Activated CD4-positive, alpha-beta memory T cell treated with anti-CD3 and anti-CD28 coated beads, Interleukin-2, amount 10 ng/mL, durations not matched to agents 7 days and 5 days (primary cell): ENCODE measurements at regions not wholly inside any gene's neighbourhood (a gene's known extent, or its start where the extent isn't known, plus 50 kb on each side); places are given as distances from the start of the nearest gene placed in this dataset.

Experiments used
- CTCF ChIA-PET: fragments of 350-600 bp; sonication (Branson Sonifier 250); formaldehyde crosslinking; loops from one replicate; lab custom pipeline; 2021; ENCODE audit warnings: antibody characterized with exemption, inconsistent platforms; lab: Charles Lee
- POLR2A ChIA-PET: fragments of 350-600 bp; sonication (Branson Sonifier 250); formaldehyde crosslinking; loops from one replicate; lab custom pipeline; 2021; ENCODE audit warnings: antibody characterized with exemption; lab: Charles Lee
- DNase-seq: peaks from one replicate; pipeline ENCODE4 v3.0.0-alpha.2; 2020
- H3K27ac Mint-ChIP-seq: one replicate; pipeline ENCODE4 v1.8.0; 2021; ENCODE audit warnings: mild to moderate bottlenecking, mixed read lengths
- H3K27me3 Mint-ChIP-seq: one replicate; pipeline ENCODE4 v1.8.0; 2021; ENCODE audit warnings: mixed read lengths
- H3K36me3 Mint-ChIP-seq: one replicate; pipeline ENCODE4 v1.8.0; 2021; ENCODE audit warnings: low read depth, mixed read lengths
- H3K4me1 Mint-ChIP-seq: one replicate; pipeline ENCODE4 v1.8.0; 2021; ENCODE audit warnings: mixed read lengths
- H3K4me3 Mint-ChIP-seq: one replicate; pipeline ENCODE4 v1.8.0; 2021; ENCODE audit warnings: mild to moderate bottlenecking, mixed read lengths
- H3K9me3 Mint-ChIP-seq: one replicate; pipeline ENCODE4 v1.8.0; 2021; ENCODE audit warnings: mixed read lengths

DNA sequence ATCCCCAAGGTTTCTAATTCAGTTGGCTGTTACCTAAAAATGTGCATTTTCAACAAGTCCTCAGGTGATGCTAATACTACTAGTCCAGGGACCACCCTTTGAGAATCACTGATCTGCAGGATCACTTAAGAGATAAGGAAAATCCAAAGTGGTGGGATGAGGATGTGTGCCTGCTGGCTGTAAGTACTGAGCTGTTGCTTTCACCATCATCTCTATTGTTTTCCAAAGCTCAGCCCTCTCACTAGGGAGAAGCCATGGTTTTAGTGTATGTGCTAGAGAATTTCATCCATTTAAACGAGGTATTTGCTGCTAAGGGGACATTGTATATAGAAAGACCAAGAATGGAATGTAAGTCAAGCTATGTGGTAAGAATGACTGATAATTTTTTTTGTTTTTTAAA, 202.3 kb downstream of the KIF21A start:
- ChIA-PET POLR2A (no interaction called here), CTCF (interaction anchor here (1.1 kb wide), 1 partner anchor 12 kb away, joined by 3 read pairs; no protein-coding TSS in a partner anchor)
- Mint-ChIP-seq H3K36me3 (no peaks in the 10 kb centered on the region), H3K9me3 (no peaks in the 10 kb centered on the region), H3K27ac (no peak overlapping the region), H3K4me3 (no peak overlapping the region), H3K4me1 (no peaks in the 10 kb centered on the region), H3K27me3 (peaks cover 5% of the 10 kb centered on the region)
- no peak for DNase-seq

GRCh38 chr12:39239490-39240486, 203.1 kb downstream of the KIF21A start:
- CTCF ChIA-PET: interaction anchor here (1.1 kb wide), 1 partner anchor 12 kb away, joined by 3 read pairs; no protein-coding TSS in a partner anchor
- POLR2A ChIA-PET: no interaction called here
- H3K4me1 Mint-ChIP-seq: no peaks in the 10 kb centered on the region
- no peak overlapping the region for H3K27ac Mint-ChIP-seq
- H3K27me3 Mint-ChIP-seq: peaks cover 5% of the 10 kb centered on the region
- H3K4me3 Mint-ChIP-seq: no peak overlapping the region
- no peaks in the 10 kb centered on the region for H3K9me3 Mint-ChIP-seq
- no peak for DNase-seq
- H3K36me3 Mint-ChIP-seq: no peaks in the 10 kb centered on the region

DNA sequence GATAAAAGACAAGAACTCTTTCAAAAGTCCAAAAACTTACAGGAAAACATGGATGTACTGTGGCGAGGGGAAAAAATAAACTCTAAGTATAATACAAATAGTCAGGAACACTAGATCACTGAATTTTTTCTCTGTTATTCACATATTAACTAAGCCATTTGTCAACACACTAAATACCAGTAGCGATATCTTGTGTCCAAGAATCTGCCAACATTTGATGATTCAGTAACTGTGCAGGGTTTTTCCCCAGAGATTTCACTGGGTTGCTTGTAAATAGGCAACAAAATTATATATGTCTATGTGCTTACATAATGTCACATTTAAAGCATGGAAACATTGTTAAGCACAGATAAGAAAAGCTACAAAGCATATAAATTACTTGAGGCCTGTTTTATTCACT, 205.9 kb downstream of the KIF21A start:
- no peak for DNase-seq
- H3K4me1 Mint-ChIP-seq: no peaks in the 10 kb centered on the region
- peaks cover 4% of the 10 kb centered on the region for H3K27me3 Mint-ChIP-seq
- H3K36me3 Mint-ChIP-seq: no peaks in the 10 kb centered on the region
- ChIA-PET POLR2A (no interaction called here), CTCF (no interaction called here)
- no peaks in the 10 kb centered on the region for H3K9me3 Mint-ChIP-seq
- no peak overlapping the region for H3K4me3 Mint-ChIP-seq
- H3K27ac Mint-ChIP-seq: no peak overlapping the region

GRCh38 chr12:39235990-39236767, 206.7 kb downstream of the KIF21A start:
- CTCF ChIA-PET: no interaction called here
- no peak for DNase-seq
- no peaks in the 10 kb centered on the region for H3K4me1 Mint-ChIP-seq
- H3K27me3 Mint-ChIP-seq: no peaks in the 10 kb centered on the region
- H3K9me3 Mint-ChIP-seq: no peaks in the 10 kb centered on the region
- H3K36me3 Mint-ChIP-seq: no peaks in the 10 kb centered on the region
- H3K27ac Mint-ChIP-seq: no peak overlapping the region
- H3K4me3 Mint-ChIP-seq: no peak overlapping the region
- POLR2A ChIA-PET: no interaction called here

- ChIA-PET POLR2A (no interaction called here), CTCF (no interaction called here)
- Mint-ChIP-seq H3K27me3 (no peaks in the 10 kb centered on the region), H3K4me3 (no peak overlapping the region), H3K4me1 (no peaks in the 10 kb centered on the region), H3K9me3 (no peaks in the 10 kb centered on the region), H3K27ac (no peak overlapping the region), H3K36me3 (no peaks in the 10 kb centered on the region)
- no peak for DNase-seq
These were observed 212.8 kb downstream of the KIF21A start for GRCh38 chr12:39230086-39230485.

DNA sequence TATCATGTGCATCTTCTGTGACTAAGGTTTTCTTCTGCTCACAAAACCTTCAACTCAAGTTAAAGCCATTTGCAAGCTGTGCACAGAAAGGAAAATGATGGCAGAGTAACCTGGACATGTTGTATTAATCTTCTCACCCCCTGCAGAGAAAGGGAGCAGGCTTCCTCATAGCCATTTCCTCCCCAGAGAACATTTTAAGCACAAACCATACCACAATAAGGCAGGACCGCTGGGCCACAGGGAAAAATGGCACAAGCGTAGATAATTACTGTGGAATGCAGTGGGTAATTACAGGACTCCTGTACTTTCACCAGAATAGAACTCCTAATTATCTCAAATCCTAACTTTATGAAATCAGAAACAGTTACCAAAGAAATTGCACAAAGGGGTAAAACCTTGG, 215.7 kb downstream of the KIF21A start:
- Mint-ChIP-seq H3K27me3 (no peaks in the 10 kb centered on the region), H3K4me1 (no peaks in the 10 kb centered on the region), H3K9me3 (no peaks in the 10 kb centered on the region), H3K36me3 (no peaks in the 10 kb centered on the region), H3K4me3 (no peak overlapping the region), H3K27ac (no peak overlapping the region)
- no peak for DNase-seq
- ChIA-PET POLR2A (no interaction called here), CTCF (no interaction called here)

DNA sequence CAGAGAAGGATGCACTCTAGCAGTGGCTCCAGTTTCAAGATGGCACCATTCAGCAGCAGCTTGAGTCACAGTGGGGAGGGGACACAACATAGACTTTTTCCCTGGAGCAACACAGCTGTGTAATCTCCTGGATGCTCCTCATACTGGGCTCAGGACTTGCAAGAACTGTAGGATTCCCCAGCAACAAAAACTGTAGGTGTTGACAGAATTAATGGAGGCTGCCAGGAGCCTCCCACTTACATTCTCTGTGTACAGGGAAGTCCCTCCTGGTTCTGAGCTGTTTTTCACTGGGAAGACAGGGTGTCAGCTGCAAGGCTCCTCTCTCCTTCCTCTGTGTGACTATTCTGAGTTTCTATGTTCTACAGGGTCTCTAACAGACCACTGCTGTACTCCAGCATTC, 217.9 kb downstream of the KIF21A start:
- H3K9me3 Mint-ChIP-seq: no peaks in the 10 kb centered on the region
- CTCF ChIA-PET: interaction anchor here (0.6 kb wide), 1 partner anchor 408 kb away, joined by 3 read pairs; no protein-coding TSS in a partner anchor
- DNase-seq: no peak
- no peaks in the 10 kb centered on the region for H3K4me1 Mint-ChIP-seq
- H3K27me3 Mint-ChIP-seq: no peaks in the 10 kb centered on the region
- no peaks in the 10 kb centered on the region for H3K36me3 Mint-ChIP-seq
- no peak overlapping the region for H3K27ac Mint-ChIP-seq
- H3K4me3 Mint-ChIP-seq: no peak overlapping the region
- POLR2A ChIA-PET: no interaction called here

GRCh38 chr12:39205969-39206368, 237.0 kb downstream of the KIF21A start:
- no peak for DNase-seq
- H3K36me3 Mint-ChIP-seq: no peaks in the 10 kb centered on the region
- H3K27ac Mint-ChIP-seq: no peak overlapping the region
- H3K27me3 Mint-ChIP-seq: no peaks in the 10 kb centered on the region
- H3K4me3 Mint-ChIP-seq: no peak overlapping the region
- peaks cover 9% of the 10 kb centered on the region for H3K9me3 Mint-ChIP-seq
- POLR2A ChIA-PET: no interaction called here
- no peaks in the 10 kb centered on the region for H3K4me1 Mint-ChIP-seq
- CTCF ChIA-PET: no interaction called here

- ChIA-PET POLR2A (no interaction called here), CTCF (no interaction called here)
- Mint-ChIP-seq H3K4me1 (no peaks in the 10 kb centered on the region), H3K4me3 (no peak overlapping the region), H3K36me3 (no peaks in the 10 kb centered on the region), H3K27me3 (no peaks in the 10 kb centered on the region), H3K9me3 (peaks cover 4% of the 10 kb centered on the region), H3K27ac (no peak overlapping the region)
- DNase-seq: no peak
These were observed 243.6 kb downstream of the KIF21A start for GRCh38 chr12:39199351-39199750.

GRCh38 chr12:39188689-39189088, 254.2 kb downstream of the KIF21A start:
- no peaks in the 10 kb centered on the region for H3K9me3 Mint-ChIP-seq
- ChIA-PET POLR2A (no interaction called here), CTCF (no interaction called here)
- no peak for DNase-seq
- no peaks in the 10 kb centered on the region for H3K4me1 Mint-ChIP-seq
- no peaks in the 10 kb centered on the region for H3K36me3 Mint-ChIP-seq
- no peak overlapping the region for H3K4me3 Mint-ChIP-seq
- no peaks in the 10 kb centered on the region for H3K27me3 Mint-ChIP-seq
- no peak overlapping the region for H3K27ac Mint-ChIP-seq

DNA sequence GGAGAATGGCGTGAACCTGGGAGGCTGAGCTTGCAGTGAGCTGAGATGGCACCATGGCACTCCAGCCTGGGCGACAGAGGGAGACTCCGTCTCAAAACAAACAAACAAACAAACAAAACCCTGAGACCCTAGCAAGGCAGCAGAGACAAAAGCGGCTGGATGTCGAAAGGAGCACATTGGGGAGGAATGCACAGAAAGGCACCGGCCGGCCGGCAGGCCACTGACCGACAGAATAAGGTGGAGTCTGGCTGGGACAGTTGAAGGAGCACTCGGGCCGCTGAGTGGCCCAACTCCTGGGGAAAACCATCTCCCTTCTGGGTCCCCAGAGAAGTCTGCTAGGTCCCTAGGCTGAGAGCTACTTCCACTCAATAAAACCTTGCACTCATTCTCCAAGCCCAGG, 256.2 kb downstream of the KIF21A start:
- CTCF ChIA-PET: no interaction called here

GRCh38 chr12:39178837-39179236, 264.1 kb downstream of the KIF21A start:
- no peak for DNase-seq
- no peaks in the 10 kb centered on the region for H3K9me3 Mint-ChIP-seq
- H3K27ac Mint-ChIP-seq: no peak overlapping the region

More for the DNA sequence above, 256.2 kb downstream of the KIF21A start:
- Mint-ChIP-seq H3K4me3 (no peak overlapping the region), H3K4me1 (no peaks in the 10 kb centered on the region), H3K9me3 (no peaks in the 10 kb centered on the region), H3K27ac (no peak overlapping the region), H3K36me3 (no peaks in the 10 kb centered on the region), H3K27me3 (no peaks in the 10 kb centered on the region)
- no peak for DNase-seq
- POLR2A ChIA-PET: no interaction called here

DNA sequence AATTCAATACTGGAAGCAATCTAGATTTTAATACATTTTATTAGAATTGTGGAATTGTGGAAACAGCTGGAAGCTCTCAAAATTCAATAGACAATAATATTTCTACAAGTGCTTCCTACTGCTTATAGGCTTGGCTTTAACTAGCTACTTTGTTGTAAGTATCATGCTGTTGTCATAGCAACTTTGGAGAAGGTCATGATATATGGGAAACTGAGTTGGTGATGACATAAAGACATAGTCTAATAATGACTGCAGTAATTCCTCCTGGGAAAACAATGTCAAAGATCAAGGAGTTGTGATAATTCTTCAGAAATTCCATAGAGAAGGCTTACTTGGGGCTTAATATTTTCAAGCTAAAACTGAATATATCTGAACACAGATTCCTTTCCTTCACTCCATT, 266.6 kb downstream of the KIF21A start:
- H3K4me3 Mint-ChIP-seq: no peak overlapping the region
- H3K36me3 Mint-ChIP-seq: no peaks in the 10 kb centered on the region
- POLR2A ChIA-PET: no interaction called here
- no peak for DNase-seq
- CTCF ChIA-PET: no interaction called here
- H3K4me1 Mint-ChIP-seq: no peaks in the 10 kb centered on the region
- no peaks in the 10 kb centered on the region for H3K27me3 Mint-ChIP-seq
- H3K27ac Mint-ChIP-seq: no peak overlapping the region
- no peaks in the 10 kb centered on the region for H3K9me3 Mint-ChIP-seq

More at GRCh38 chr12:39178837-39179236, 264.1 kb downstream of the KIF21A start:
- no peaks in the 10 kb centered on the region for H3K4me1 Mint-ChIP-seq
- H3K36me3 Mint-ChIP-seq: no peaks in the 10 kb centered on the region
- POLR2A ChIA-PET: no interaction called here
- H3K27me3 Mint-ChIP-seq: no peaks in the 10 kb centered on the region
- CTCF ChIA-PET: no interaction called here
- no peak overlapping the region for H3K4me3 Mint-ChIP-seq
